ENCODE measurements at regions not wholly inside any gene's neighbourhood (a gene's known extent, or its start where the extent isn't known, plus 50 kb on each side); places are given as distances from the start of the nearest gene placed in this dataset.

GRCh38 chr4:133440404-133440803, 291.3 kb downstream of the PCDH10 start (continued):
- TF ChIP-seq REST (IDR thresholded peaks at IDR 0.05; ENCODE audit: low read depth, low read length) (no peak), NFIC (IDR thresholded peaks at IDR 0.05; ENCODE audit: borderline replicate concordance) (no peak), GABPA (IDR thresholded peaks at IDR 0.05; ENCODE audit: low read depth) (no peak), NRF1 (IDR thresholded peaks at IDR 0.05; ENCODE audit: low read depth, low read length) (no peak), FOXJ3 (CRISPR knock-in tag; IDR thresholded peaks at IDR 0.05) (no peak), RCOR1 (IDR thresholded peaks at IDR 0.05; ENCODE audit: low read length) (no peak), TAF1 (IDR thresholded peaks at IDR 0.05; ENCODE audit: borderline replicate concordance, low read depth, low read length) (no peak), ELF1 (IDR thresholded peaks at IDR 0.05) (no peak)

GRCh38 chr4:133439830-133440229, 290.7 kb downstream of the PCDH10 start:
- no peaks in the 10 kb centered on the region for H3K4me1 ChIP-seq (ENCODE audit: control insufficient read depth in 1 of 2, insufficient read depth in 2 of 2, low read depth in 1 of 2, low read length in 1 of 2)
- H3F3A ChIP-seq (replicated peaks; ENCODE audit: insufficient read depth) = no peaks in the 10 kb centered on the region
- H3K9me2 ChIP-seq = no peaks in the 10 kb centered on the region
- no peak overlapping the region for H3K27ac ChIP-seq (ENCODE audit: low read depth in 2 of 2, low read length in 1 of 2)
- H3K4me2 ChIP-seq = no peak overlapping the region
- no peaks in the 10 kb centered on the region for H4K20me1 ChIP-seq (ENCODE audit: insufficient read depth)
- DNase-seq = no peak
- POLR2A ChIA-PET = no interaction called here
- 11% methylated on average over 2 of the region's 2 CpGs for WGBS (ENCODE audit: low lambda C conversion rate)
- no peaks in the 10 kb centered on the region for H3K36me3 ChIP-seq (replicated peaks in 1 of 2; ENCODE audit: control insufficient read depth in 1 of 2, insufficient read depth in 2 of 2, low read length in 1 of 2)
- no peak overlapping the region for H3K4me3 ChIP-seq (ENCODE audit: low read depth in 2 of 2, low read length in 1 of 2)
- H3K79me2 ChIP-seq (ENCODE audit: insufficient read depth) = no peaks in the 10 kb centered on the region
- TF ChIP-seq POLR2AphosphoS5 (IDR thresholded peaks at IDR 0.05; ENCODE audit: low read depth, low read length) (no peak), GATA2 (CRISPR knock-in tag; IDR thresholded peaks at IDR 0.05) (no peak), RXRA (IDR thresholded peaks at IDR 0.05; ENCODE audit: borderline replicate concordance, low read depth) (no peak), JUND (IDR thresholded peaks at IDR 0.05) (no peak), CTCF (IDR thresholded peaks at IDR 0.05) (no peak), USF1 (IDR thresholded peaks at IDR 0.05; ENCODE audit: borderline replicate concordance, low read depth) (no peak), FOSL2 (IDR thresholded peaks at IDR 0.05; ENCODE audit: borderline replicate concordance, low read depth) (no peak), RCOR1 (IDR thresholded peaks at IDR 0.05; ENCODE audit: low read length) (no peak), MEF2A (IDR thresholded peaks at IDR 0.05; ENCODE audit: borderline replicate concordance, low read depth) (no peak)
- no peaks in the 10 kb centered on the region for H3K27me3 ChIP-seq (ENCODE audit: insufficient read depth)
- CTCF ChIA-PET = no interaction called here
- H2AFZ ChIP-seq (ENCODE audit: low read depth) = no peak overlapping the region
- H3K9me3 ChIP-seq = no peaks in the 10 kb centered on the region
- no peak overlapping the region for H3K9ac ChIP-seq
